Coronary artery (tissue), 2 donors: ENCODE measurements at regions not wholly inside any gene's neighbourhood (a gene's known extent, or its start where the extent isn't known, plus 50 kb on each side); places are given as distances from the start of the nearest gene placed in this dataset.
"Not testable (repeated sequence)": the region's sequence is repeated elsewhere in the genome, so short reads cannot be mapped to it uniquely, and the experiment has no call there.

Source experiments
- DNase-seq: peaks from one replicate; pipeline ENCODE4 v3.0.0-alpha.2; 2017; ENCODE audit warnings: low spot score
- H3K27ac ChIP-seq, 2 donors: fragments of 200-600 bp; sonication (generic); one replicate each; pipeline ENCODE4 v1.5.1; 2016 to 2019
- H3K4me3 ChIP-seq: fragments of 200-600 bp; sonication (generic); 2 replicates; pipeline ENCODE4 v1.5.1; 2016; ENCODE audit warnings: mild to moderate bottlenecking, moderate library complexity
- CTCF ChIP-seq: fragments of 200-600 bp; sonication (generic); IDR thresholded peaks from one replicate; pipeline ENCODE4 v1.5.1; 2019; ENCODE audit warnings: antibody characterized with exemption

DNA sequence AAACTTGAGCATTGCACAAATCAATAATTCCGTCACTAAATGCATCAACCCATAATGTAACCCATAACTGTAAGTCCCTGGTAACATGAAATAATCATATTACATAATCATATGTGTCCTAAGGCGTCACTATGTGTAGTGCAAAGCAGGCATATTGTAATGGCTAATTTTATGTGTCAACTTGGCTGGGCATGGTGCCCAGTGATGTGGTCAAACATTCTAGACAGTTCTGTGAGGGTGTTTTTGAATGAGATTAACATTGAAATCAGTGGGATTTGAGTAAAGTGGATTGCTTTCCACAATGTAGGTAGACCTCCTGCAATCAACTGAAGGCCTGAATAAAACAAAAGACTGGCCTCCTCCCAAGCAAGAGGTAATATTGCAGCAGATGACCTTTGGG lies 794.4 kb upstream of the ACO1 start:
- Histone ChIP-seq H3K27ac (no peak overlapping the region), H3K4me3 (no peak overlapping the region)
- TF ChIP-seq CTCF = no peak
- DNase-seq = no peak

GRCh38 chr9:31597086-31597485 lies 787.4 kb upstream of the ACO1 start:
- not testable (repeated sequence) for H3K4me3 ChIP-seq, DNase-seq, H3K27ac ChIP-seq

DNA sequence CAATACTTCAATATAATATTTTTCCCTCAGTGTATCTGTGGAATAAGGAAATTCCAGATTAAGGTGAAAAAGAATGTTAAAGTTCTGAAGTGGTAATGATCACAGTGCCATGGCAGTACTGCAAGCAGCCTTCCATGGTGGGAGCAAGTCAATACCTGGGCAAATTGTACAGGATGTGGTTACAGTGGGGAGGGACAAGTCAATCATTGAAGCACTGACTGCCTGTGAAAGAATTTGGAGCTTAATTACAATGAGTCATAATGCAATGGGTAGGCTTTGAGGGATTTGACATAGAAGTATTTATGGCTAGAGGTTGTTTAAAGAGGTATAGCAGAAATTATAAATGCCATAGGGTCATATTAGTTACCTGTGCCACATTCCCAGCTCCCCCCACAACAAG lies 786.5 kb upstream of the ACO1 start:
- no peak for TF ChIP-seq CTCF
- no peak overlapping the region for H3K27ac ChIP-seq
- no peak for DNase-seq
- H3K4me3 ChIP-seq = no peak overlapping the region

DNA sequence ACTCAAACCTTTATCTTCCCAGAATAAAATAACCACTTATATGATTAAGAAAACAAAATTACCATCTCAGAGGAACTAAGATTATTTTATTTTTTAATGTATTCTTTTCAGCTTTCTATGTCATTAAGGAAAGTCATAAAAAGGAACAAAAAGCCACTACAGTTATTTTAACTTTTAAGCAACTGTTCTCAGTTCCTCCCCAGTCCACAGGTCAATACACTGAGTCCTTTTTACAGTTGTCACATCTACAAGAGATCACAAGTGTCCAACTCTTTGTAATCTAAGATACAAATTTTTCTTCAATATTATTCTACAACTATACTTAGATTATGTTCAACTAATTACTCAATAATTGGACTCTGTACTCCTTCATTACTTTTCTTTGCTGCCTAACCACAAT lies 782.8 kb upstream of the ACO1 start:
- no peak for DNase-seq
- Histone ChIP-seq H3K27ac (no peak overlapping the region), H3K4me3 (no peak overlapping the region)
- no peak for TF ChIP-seq CTCF

- Histone ChIP-seq H3K27ac (no peak overlapping the region), H3K4me3 (no peak overlapping the region)
- no peak for DNase-seq
- TF ChIP-seq CTCF = no peak
These were observed 779.9 kb upstream of the ACO1 start for GRCh38 chr9:31604531-31604930.

- Histone ChIP-seq H3K27ac (no peak overlapping the region), H3K4me3 (no peak overlapping the region)
- TF ChIP-seq CTCF = no peak
- DNase-seq = no peak
These were observed 779.3 kb upstream of the ACO1 start for GRCh38 chr9:31605164-31605563.

DNA sequence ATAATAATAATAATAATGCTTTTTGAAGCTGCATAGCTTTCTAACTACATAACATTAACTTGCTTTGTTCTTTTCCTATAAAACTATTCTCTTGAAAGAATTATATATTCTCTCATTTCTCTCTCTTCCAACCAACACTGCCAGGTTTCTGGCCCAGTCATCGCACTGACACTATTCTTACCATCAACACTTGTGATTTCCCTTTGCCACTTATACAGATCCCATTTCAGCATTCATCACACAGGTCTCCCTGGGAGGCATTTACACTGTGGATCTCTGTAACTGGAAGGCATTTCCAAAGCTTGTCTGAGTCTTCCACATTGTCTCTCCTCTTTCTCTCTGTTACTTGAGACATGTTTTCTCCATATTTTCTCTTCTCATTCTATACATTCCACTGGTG lies 777.8 kb upstream of the ACO1 start:
- TF ChIP-seq CTCF = no peak
- no peak overlapping the region for H3K4me3 ChIP-seq
- H3K27ac ChIP-seq = no peak overlapping the region
- DNase-seq = no peak

DNA sequence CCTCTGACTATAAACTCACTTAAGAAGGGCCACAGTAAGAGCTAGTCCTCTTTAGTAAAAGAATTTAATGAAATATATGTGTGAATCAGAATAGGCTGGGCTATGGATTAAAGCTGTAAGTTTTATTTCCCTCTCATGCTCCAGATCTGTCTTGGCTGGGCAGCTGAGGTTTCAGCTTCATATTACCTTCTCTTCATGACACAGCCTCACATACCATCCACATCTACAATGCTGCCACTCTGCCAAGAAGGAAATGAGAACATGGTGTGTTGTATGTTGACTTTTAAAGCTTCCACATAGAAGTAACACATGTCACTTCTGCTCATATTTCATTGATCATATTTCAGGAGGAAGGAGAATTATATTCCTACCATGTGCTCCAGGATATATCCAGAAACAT lies 776.0 kb upstream of the ACO1 start:
- TF ChIP-seq CTCF = no peak
- Histone ChIP-seq H3K4me3 (no peak overlapping the region), H3K27ac (no peak overlapping the region)
- DNase-seq = no peak
